Activated CD4-positive, alpha-beta T cell treated with anti-CD3 and anti-CD28 coated beads, Interleukin-2, amount 50 U/mL, for 16 hours (primary cell): ENCODE measurements at regions not wholly inside any gene's neighbourhood (a gene's known extent, or its start where the extent isn't known, plus 50 kb on each side); places are given as distances from the start of the nearest gene placed in this dataset.
A peak's percentile ranks its signal among the peaks of the same experiment; 100 is the strongest.

Experiments used
- DNase-seq: peaks from one replicate; pipeline ENCODE4 v3.0.0-alpha.2; 2020

DNA sequence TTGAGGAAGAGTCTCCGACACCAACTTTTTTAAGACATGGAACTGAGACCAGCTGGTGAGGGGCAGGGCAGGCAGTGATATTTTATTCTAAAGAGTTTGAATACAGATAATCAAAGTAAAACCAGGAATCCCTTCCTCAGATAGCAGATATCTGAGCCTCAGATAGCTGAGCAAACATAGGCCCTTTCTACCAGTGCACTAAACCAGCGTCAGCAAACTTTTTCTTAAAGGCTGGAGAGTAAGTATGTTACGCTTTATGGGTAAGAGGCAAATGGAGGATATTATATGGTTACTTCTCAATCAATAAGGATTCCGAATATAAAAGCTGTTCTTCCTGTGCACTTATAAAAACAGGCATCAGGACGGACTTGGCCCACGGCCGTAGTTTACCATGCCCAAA, 73.9 kb downstream of the WNT5A start:
- no peak for DNase-seq

DNA sequence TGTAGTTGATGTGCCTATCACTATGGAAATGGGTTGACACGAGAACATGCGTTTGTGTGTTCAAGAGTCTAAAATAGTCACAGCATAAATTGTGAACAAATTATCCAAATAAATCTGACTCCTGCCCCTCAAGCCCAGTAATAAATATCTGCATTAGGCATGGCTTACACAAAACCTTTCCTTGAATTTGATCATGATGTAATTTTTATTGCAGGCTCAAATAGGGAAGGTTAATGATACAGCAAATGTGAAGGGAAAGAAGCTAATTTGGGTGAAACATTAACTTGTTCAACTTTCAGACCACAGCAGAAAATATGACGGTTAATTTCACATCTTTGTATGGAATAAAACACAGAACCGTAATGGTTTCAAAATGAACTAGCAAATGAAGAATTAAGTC, 74.6 kb downstream of the WNT5A start:
- no peak for DNase-seq

DNA sequence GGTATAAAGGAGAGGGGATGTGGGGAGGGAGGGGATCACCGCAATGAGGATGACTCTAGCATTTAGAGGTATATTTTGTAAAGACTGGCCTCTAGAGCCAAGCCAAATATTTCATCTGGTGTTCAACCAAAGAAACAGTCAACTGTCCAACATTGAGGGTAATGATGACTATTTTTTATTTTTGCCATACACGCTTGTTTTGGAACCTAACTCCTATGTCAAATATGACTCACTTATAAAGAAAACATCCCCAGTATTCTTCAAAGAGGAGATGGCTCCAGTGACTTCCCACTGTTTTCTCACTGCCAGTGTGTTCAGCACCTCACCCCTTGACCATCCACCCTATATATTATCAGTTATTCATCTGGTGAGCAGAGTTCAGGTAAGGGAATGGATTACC, 77.3 kb downstream of the WNT5A start:
- no peak for DNase-seq

DNA sequence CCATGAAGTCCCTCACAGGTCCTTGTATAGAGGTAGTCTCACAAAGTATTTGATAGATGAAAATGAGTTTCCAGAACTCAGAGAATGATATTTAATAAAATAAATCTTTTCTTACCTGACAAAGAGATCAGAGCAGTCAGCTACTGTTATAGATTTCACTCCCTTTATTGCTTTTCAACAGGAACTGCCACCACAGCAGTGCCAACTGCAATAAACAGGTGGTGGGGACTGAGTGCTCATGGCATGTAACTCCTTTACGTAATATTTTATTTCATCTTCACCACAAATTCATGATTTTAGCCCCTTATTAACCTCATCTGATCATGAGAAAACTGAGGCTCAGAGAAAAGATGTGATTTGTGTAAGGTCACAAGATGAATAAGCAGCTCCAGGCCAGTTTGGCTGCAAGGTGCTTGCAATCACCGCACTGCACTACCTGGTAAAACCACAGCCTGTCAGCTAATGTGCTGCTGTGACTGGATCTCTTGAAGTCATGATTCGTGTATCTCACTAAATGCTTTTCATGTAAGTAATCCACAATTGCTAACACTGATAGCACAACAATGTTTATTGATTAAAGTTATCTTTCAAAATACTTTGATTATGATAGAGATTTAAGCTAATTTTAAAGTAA, 78.8 kb downstream of the WNT5A start:
- no peak for DNase-seq

DNA sequence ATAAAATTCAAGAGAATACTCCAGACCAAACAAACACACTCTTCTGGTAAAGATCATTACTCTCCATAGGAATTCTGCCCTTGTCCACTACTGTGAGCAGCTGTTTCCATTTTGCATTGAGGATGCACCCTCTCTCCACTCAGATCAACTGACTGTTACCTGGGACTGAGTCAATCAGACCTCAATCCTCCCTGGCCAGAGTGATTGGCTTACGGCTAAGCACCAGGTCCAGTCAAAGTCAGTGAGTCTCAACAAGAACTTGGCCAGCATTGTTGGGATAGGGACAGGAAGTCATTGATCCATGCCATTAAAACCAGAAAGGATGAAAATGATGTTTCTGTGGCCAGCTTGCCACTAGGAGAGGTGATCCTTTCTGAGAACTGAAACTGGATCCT, 79.7 kb downstream of the WNT5A start:
- no peak for DNase-seq

DNA sequence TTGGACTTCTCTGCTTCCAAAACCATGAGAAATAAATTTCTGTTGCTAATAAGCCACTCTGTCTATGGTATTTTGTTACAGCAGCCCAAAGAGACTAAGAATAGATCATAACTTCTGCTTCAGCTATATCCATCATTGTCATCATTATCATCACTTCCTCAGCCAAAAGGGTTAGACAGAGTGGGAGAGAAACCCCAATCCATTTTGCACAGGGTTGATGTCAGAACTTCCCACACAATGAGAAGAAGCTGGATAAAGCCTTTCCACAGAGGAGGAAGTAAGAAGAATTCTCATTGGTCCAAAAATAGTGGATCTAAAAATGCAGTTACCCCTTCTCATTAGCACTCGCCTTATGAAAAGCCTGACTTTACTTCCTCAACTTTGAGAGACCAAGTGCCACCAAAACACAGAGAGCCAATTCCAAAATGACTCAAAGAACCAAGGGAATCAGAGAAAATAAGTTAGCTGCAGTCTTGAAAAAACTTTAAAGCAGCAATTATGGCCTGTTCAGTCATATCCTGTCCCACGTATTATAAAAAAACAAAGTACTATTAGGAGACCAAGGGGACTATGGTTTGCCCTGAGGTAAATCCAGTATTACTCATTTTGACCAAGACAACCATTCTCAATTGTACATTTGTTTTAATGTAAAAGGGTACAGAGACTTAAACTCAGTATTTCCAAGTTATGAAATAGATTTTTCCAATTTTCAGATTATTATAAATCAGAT, 80.2 kb downstream of the WNT5A start:
- no peak for DNase-seq

DNA sequence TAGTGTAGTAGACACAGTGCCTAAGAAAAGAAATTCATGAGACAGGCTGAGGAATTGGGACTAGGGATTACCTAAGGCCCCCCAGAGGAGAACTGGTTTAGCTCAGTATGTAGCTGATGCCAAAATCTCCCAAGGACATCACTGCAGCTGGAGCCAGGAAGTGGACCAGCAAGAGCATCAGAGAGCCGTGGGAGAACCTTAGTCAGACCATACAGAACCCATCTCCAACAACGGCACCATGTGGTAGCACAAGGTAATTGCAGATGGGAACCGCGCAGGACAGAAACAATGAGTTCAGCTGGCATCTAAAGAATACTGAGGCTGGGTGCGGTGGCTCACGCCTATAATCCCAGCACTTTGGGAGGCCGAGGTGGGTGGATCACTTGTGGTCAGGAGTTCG, 81.7 kb downstream of the WNT5A start:
- peak; percentile 5 for DNase-seq

DNA sequence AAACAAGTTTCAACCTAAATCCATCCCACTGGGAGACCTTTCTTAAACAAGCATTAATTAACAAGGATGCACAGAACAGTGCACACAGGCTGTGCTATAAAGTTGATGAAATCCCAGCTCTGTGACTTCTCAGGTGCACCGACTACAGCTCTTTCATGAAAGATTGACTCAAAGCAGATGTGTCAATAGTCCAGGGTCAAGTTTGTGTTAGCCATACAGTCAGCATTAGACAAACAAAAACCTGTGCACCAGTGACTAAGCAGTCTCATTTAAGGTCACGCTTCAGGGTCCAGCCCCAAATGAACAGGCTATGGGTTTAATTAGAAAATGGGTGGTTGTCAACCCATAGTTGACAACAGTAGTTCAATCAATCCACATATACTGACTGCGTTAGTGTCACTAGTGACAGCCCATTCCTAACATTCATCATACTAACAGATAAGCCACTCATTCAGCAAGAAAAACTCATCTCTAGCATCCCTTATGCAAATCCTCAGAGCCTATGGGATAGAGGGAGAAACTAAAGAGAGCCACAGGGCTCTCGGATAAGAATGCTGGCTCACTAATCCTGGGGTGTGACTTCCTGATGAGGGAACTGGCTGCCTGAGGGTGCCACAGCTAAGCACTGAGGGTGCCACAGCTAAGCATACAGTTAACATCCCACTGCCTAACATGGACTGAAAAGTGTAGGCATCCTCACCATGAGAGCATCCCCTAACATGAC, 84.1 kb downstream of the WNT5A start:
- DNase-seq, result no peak

DNA sequence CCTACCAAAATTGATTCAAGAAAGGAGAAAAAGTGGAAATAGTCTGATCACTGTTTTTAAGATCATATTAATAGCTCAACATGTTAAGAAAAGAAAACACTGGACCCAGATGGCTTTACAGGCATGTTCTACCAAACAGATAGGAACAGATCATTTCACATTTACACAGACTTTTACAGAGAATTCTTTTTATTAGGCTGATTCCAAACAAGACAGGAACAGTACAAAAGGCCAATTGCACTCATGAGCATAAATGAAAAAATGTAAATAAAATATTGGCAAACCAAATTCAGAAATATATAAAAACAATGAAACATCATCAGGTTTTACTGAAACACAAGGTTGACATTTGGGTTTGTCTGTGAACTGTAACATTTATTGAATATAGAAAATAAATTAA, 106.5 kb downstream of the WNT5A start:
- no peak for DNase-seq

DNA sequence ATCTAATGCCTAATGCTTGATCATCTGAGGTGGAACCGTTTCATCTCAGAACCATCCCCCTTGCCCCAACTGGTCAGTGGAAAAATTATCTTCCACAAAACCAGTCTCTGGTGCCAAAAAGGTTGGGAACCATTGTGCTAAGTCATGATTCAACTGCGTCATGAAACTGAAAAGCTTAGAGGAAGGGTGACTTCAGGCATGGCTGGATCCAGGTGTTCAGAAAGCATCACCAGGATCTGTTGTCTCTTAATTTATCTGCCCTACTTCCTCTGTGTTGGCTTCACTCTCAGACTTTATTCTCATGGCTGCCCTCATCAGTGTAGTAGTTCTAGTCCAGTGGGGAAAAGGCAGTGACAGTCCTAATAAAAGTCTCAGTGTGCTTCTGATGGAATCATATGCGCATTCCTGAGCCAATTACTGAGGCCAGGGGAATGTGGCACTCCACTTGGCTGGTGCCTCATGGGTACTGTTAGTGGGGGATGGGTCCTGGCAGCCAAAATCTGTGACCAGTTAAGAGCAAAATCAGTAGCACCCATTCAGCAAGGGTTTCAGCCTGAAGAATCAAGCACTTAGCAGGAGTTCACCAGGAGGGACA, 110.3 kb downstream of the WNT5A start:
- DNase-seq, result no peak

DNA sequence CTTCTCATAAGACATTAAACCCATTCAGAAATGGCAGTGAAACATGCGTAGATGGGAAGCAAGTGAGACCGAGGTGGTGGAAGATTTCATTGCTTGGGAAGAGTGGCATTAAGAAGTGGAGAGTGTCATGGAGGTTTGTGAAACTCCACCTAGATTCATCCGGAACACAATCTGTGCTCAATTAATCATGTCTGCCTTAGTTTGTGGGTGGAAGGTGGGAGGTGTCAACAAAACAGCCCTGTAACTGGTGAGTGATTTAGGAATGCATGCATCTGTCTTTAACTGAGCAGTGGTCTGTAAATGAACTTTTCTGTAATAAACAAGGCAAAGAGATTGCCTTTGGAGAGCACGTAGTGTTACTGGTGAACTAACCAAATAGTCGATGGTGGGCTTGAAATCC, 113.7 kb downstream of the WNT5A start:
- no peak for DNase-seq

DNA sequence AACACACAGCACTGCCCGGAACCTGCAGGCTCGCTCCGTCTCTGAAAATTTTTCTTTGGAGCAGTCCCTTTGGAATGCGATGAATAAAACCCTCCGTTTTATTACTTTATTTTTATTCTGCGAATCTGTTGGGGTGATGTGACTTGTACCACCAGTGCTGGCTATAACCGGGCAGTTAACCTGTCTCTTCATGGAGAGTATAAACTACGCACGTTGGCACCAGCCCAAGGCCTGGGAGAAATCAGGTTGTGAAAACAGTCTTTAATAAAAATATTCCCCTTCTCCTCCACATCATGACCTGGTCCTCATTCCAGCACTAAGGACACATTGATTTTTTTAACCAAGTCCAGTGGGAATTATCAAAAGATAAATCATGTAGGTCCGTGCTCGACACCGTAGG, 116.8 kb downstream of the WNT5A start:
- DNase-seq, result no peak

DNA sequence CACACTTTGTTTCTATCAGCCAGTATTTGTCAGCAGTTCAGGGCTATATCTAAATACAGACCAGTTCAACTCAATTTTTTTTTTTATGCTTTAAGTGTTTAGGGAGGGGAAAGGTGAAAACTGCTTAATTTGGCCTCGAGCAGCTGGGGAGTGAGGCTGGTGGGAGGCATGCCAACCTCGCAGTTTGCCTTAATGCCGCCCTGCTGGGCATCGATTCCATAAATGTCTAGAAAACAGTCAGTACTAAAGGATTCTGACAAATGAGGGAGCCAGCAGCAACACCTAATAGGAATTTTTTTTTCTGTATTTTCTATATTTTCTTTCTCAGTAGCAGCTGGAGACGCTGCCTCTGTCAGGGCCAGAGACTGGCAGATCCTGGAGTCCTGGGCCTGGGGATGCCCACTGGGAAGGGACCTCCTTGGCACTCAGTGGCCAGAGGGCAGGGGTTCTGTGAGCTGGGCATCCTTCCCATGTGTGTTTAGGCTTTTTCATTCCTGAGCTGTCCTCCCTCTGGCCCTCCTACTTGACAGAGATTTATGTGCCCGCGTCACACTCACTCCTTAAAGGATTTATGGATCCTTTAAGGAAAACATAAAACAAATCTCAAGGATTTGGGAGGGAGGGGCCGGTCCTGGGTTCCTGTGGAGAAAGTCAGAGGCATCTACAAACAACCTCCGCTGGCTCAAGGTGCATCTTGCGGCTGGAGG, 117.8 kb downstream of the WNT5A start:
- DNase-seq, result no peak

DNA sequence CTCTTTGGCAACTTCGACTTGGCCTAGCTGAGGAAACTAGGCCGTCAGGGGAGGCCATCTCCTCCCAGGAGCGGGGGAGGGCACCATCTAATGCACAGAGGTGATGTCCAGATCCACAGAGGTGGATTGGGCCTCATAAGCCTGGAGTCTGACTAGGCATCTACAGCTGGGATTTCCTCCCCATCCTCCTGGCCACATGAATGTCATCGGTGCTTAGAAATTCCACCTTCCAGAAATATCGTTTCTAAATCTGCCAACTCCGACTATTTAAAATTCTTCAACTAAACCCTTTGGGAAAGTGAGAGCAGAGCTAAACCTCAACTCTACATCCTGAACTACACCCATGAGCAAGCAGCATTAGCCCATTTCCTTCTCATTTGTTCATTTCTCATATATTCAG, 118.7 kb downstream of the WNT5A start:
- DNase-seq, result no peak

DNA sequence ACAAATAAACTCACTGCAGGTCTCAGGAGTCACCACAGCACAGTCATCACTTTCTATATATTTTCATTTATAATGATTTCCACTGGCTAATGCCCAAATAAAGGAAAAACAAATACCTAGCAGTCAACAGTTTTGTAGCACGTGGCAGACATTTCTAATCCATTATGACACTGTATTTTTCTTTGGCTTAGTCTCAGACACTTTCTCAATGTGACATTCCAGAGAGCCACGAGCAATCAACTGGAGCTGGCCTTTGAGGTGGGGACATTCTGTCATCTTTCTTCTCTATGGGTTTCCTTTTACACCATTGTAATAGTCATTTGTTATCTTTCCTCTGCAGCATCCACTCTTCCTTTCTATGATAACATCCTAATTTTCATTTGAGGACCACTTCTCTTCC, 119.7 kb downstream of the WNT5A start:
- no peak for DNase-seq

DNA sequence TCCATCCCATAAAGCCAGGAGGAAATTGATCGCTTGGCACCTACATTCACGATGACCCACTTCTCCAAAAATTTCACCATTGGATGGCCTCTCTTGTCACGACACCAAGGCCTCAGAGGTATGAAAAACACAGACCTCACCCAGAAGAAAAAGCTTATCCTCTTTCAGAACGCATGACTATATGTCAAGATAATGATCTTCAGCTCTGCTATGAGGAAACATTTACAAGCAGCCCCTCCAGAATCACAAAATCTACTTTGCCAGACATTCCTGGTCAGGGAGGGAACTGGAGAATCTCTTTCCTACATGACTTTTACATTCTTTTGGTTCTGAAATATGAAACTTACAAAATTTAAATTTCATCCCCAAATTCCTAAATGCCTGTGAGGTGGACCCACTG, 122.7 kb downstream of the WNT5A start:
- DNase-seq, result no peak

DNA sequence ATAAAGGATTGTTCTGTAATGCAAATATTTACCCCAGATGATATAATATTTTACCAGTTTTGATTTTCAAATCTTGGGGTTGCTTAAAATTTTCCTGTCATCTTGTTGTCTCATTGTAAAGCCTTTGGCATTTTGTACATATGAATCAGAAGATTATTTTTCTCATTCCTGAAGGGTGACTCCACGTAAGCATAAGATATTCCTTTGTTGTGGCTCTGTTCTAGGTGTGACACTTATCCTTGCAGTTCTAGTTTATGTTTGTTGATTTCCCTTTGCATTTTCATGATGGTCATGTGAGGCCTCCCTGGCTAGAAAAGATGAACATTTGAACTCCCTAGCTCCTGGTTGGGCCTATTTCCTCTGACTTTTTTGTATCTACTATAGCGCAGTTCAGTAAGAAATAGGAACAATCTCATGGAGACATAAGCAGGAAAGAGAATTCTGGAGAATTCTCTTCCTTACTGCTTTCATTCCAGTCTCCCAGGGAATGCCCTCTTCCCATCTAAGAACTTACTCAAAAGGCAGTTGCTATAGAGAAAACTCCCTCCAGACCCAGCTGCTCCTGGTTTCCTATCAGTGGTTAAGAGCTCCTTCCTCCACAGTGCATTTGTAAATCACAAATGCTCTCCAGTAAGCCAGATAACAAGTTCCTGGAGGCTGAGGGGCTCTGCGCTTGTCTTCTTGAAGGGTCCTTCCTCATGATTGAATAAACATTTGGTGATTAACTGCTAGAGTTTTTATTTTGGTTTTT, 124.7 kb downstream of the WNT5A start:
- no peak for DNase-seq

DNA sequence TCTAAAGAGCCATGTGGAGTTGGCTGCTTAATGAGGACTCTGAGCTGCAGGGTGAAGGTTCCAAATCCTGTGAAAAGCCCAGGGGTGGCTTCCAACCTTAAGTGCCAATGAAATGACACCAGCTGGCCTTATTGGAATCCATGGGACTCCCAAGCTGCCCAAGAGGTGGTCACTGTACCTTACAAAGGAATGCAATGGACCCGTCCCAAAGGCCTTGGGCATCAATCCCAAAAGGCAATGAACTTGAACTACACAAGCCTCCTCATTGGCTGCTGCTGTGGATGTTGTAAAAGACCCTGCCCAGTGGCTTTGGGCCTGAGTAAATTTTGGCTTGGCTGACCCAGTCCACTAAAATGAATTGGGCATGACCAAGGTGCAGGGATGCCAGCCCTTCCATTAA, 129.3 kb downstream of the WNT5A start:
- no peak for DNase-seq

DNA sequence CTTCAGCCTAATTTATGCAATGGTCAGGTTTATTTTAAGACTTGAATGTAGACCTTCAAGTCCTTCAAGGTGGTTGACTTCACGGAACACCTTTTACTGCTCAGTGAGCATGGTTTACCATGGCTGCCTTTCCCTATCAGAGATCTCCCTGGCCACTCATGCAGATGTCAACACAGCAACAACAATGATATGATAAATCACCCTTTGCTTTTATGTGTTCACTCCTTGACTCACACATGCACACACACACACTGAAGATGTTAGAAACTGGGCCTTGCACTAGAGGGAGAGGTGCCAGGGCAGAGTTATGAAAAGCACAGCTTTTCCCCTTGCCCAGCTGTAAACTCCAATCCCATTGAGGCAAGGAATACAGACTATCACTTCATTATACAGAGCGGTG, 134.4 kb downstream of the WNT5A start:
- DNase-seq, result no peak

DNA sequence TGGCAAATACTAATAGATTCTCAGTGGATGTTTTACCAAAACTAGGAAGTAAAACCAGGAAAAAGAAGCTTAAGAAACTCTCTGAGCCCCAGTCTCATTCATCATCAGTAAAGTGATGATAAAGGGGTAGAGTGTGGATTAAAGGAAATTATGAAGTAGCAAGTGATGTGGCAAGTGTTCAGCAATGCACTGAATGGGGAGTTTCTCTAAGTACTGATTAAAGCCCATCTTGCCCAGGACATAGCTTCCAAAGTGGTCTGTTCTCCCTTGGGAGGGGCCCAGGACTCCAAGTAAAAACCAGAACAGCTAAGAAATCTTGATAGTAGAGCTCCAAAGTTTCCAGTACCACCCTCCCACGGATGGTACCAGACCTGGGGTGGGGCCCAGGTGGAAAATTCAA, 137.3 kb downstream of the WNT5A start:
- DNase-seq, result no peak

DNA sequence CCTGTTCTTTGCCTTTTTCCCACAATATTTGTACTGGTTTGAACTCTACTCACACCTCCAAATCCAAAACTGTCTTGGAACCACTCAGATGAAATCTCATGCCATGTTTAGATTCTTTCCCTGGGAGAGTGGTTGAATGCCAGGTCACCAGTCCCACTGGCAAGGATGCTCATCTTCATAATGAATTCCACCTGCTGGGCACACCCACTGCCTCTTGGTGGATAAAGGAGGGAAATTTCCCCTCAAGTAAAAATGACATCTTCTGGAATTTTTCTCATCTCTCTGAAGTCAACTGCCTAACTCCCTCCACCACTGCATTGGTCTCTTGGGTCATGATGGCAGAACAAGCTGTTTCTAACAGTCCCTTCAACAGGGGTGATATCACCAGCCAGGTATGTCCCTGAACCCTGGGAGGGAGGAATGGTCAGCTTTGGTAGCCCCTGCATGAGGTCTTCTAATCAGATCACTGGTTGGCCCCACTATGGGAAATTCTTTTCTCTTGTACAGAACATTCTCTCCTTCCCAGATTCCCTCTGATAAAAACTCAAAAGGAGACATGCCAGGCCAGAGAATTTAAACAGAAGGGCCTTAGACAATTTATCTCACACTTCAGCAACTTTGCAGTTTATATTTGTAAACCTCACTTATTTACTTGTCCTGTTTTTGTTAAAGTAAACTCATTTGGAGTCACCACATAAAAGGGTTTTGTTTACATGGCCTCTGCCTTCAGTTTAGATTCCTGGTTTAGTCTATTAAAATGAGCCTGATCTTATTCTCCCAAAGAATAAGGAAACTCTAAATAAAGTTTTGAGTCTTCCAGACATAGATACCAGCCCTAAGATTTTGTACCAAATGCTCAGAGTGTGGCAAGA, 143.4 kb downstream of the WNT5A start:
- no peak for DNase-seq
